NT2/D1 (cell line): ENCODE measurements at regions not wholly inside any gene's neighbourhood (a gene's known extent, or its start where the extent isn't known, plus 50 kb on each side); places are given as distances from the start of the nearest gene placed in this dataset.
"Not testable (repeated sequence)": the region's sequence is repeated elsewhere in the genome, so short reads cannot be mapped to it uniquely, and the experiment has no call there.

Experiments used
- SUZ12 ChIP-seq: IDR thresholded peaks from 2 replicates; pipeline ENCODE4 v1.6.1; 2011; ENCODE audit not compliant: insufficient read length, insufficient read depth; ENCODE audit errors: extremely low read depth
- YY1 ChIP-seq: IDR thresholded peaks from 2 replicates; pipeline ENCODE4 v1.6.1; 2011; ENCODE audit not compliant: insufficient read length, insufficient read depth
- ZNF274 ChIP-seq: IDR thresholded peaks from 2 replicates; pipeline ENCODE4 v1.6.1; 2011; ENCODE audit warnings: mild to moderate bottlenecking, low read depth, low read length

DNA sequence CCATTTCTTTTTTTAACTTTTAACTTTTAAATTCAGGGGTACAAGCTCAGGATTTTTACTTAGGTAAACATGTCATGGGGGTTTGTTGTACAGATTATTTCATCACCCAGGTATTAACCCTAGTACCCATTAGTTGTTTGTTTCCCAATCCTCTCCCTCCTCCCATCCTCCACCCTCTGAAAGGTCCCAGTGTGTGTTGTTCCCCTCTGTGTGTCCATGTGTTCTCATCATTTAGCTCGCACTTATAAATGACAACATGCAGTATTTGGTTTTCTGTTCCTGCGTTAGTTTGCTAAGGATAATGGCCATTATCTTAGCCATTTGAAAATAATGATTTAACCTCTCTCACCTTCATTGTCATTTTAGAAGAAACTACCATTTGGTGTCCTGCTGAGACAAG is 684.9 kb downstream of the MAFB start:
- TF ChIP-seq SUZ12, ZNF274, YY1: not testable (repeated sequence)
